ENCODE measurements at regions not wholly inside any gene's neighbourhood (a gene's known extent, or its start where the extent isn't known, plus 50 kb on each side); places are given as distances from the start of the nearest gene placed in this dataset.

- 44 to 63% methylated on average over 4 of the region's 4 CpGs for WGBS, 2 donors
- Histone ChIP-seq H3K27me3 (no peaks in the 10 kb centered on the region), H3K4me1 (no peaks in the 10 kb centered on the region), H3K27ac (no peak overlapping the region), H3K36me3 (replicated peaks in 1 of 2; ENCODE audit: insufficient read depth in 1 of 2, low read depth in 2 of 2) (no peaks in the 10 kb centered on the region), H3K4me3 (no peak overlapping the region), H3K9me3 (no peaks in the 10 kb centered on the region)
- ATAC-seq: no peak
- DNase-seq: no peak
- intact Hi-C loops (cut with DNase I): no loop called here
- TF ChIP-seq, protein P1, sequence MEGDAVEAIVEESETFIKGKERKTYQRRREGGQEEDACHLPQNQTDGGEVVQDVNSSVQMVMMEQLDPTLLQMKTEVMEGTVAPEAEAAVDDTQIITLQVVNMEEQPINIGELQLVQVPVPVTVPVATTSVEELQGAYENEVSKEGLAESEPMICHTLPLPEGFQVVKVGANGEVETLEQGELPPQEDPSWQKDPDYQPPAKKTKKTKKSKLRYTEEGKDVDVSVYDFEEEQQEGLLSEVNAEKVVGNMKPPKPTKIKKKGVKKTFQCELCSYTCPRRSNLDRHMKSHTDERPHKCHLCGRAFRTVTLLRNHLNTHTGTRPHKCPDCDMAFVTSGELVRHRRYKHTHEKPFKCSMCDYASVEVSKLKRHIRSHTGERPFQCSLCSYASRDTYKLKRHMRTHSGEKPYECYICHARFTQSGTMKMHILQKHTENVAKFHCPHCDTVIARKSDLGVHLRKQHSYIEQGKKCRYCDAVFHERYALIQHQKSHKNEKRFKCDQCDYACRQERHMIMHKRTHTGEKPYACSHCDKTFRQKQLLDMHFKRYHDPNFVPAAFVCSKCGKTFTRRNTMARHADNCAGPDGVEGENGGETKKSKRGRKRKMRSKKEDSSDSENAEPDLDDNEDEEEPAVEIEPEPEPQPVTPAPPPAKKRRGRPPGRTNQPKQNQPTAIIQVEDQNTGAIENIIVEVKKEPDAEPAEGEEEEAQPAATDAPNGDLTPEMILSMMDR (IDR thresholded peaks at IDR 0.05): no peak
- no peak for TF ChIP-seq POLR2A (IDR thresholded peaks at IDR 0.05)
Measured at GRCh38 chr13:109440320-109440719, 346.1 kb downstream of the IRS2 start.

- H3K36me3 ChIP-seq (replicated peaks in 1 of 2; ENCODE audit: insufficient read depth in 1 of 2, low read depth in 2 of 2): no peaks in the 10 kb centered on the region
- H3K4me3 ChIP-seq: no peak overlapping the region
- H3K9me3 ChIP-seq: no peaks in the 10 kb centered on the region
- DNase-seq (no peak), ATAC-seq (no peak)
- no peak for TF ChIP-seq POLR2A (IDR thresholded peaks at IDR 0.05)
- TF ChIP-seq, protein P1 (IDR thresholded peaks at IDR 0.05): no peak
- 84 to 87% methylated on average over 6 of the region's 6 CpGs for WGBS, 2 donors
- intact Hi-C loops (cut with DNase I): no loop called here
- H3K27me3 ChIP-seq: no peaks in the 10 kb centered on the region
- H3K4me1 ChIP-seq: no peaks in the 10 kb centered on the region
- H3K27ac ChIP-seq: no peak overlapping the region
Measured at GRCh38 chr13:109439813-109440212, 346.6 kb downstream of the IRS2 start.

- Histone ChIP-seq H3K36me3 (replicated peaks in 1 of 2; ENCODE audit: insufficient read depth in 1 of 2, low read depth in 2 of 2) (no peaks in the 10 kb centered on the region), H3K27me3 (no peaks in the 10 kb centered on the region), H3K9me3 (peaks cover 0 to 7% (median 0%) of the 10 kb centered on the region in 3 donors), H3K27ac (no peak overlapping the region), H3K4me3 (no peak overlapping the region), H3K4me1 (no peaks in the 10 kb centered on the region)
- no peak for TF ChIP-seq POLR2A (IDR thresholded peaks at IDR 0.05)
- TF ChIP-seq, protein P1 (IDR thresholded peaks at IDR 0.05): no peak
- DNase-seq (no peak), ATAC-seq (no peak)
- intact Hi-C loops (cut with DNase I): no loop called here
- 46 to 52% methylated on average over 2 of the region's 2 CpGs for WGBS, 2 donors
Measured at GRCh38 chr13:109436841-109437240, 349.5 kb downstream of the IRS2 start.

GRCh38 chr13:109436055-109436622 lies 350.2 kb downstream of the IRS2 start:
- no peak for ATAC-seq
- 63% methylated on average over 6 to 7 of the region's 7 CpGs for WGBS, 2 donors
- Histone ChIP-seq H3K36me3 (replicated peaks in 1 of 2; ENCODE audit: insufficient read depth in 1 of 2, low read depth in 2 of 2) (no peaks in the 10 kb centered on the region), H3K4me1 (no peaks in the 10 kb centered on the region), H3K9me3 (peaks cover 0 to 7% (median 0%) of the 10 kb centered on the region in 3 donors), H3K27me3 (no peaks in the 10 kb centered on the region), H3K27ac (no peak overlapping the region), H3K4me3 (no peak overlapping the region)
- no peak for TF ChIP-seq POLR2A (IDR thresholded peaks at IDR 0.05)
- TF ChIP-seq, protein P1 (IDR thresholded peaks at IDR 0.05): no peak
- DNase-seq: no peak
- intact Hi-C loops (cut with DNase I): no loop called here

GRCh38 chr13:109431217-109431616 lies 355.2 kb downstream of the IRS2 start:
- WGBS, 2 donors: 35 to 64% methylated on average over 2 of the region's 2 CpGs
- intact Hi-C loops (cut with DNase I): no loop called here
- H3K36me3 ChIP-seq (replicated peaks in 1 of 2; ENCODE audit: insufficient read depth in 1 of 2, low read depth in 2 of 2): no peaks in the 10 kb centered on the region

More at GRCh38 chr13:109431217-109431616, 355.2 kb downstream of the IRS2 start:
- Histone ChIP-seq H3K27me3 (no peaks in the 10 kb centered on the region), H3K27ac (no peak overlapping the region), H3K4me1 (no peaks in the 10 kb centered on the region), H3K4me3 (no peak overlapping the region), H3K9me3 (peaks cover 0 to 7% (median 0%) of the 10 kb centered on the region in 3 donors)
- ATAC-seq (no peak), DNase-seq (no peak)
- no peak for TF ChIP-seq POLR2A (IDR thresholded peaks at IDR 0.05)
- TF ChIP-seq, protein P1 (IDR thresholded peaks at IDR 0.05): no peak
